Left colon (tissue), 2 donors: ENCODE measurements at regions not wholly inside any gene's neighbourhood (a gene's known extent, or its start where the extent isn't known, plus 50 kb on each side); places are given as distances from the start of the nearest gene placed in this dataset.

Source experiments
- ATAC-seq: fragments of 200-7000 bp; cut with Tn5 transposase; one replicate; pipeline ENCODE4 v1.9.1; 2020; ENCODE audit warnings: mild to moderate bottlenecking, moderate library complexity
- DNase-seq, 2 donors: peaks; one replicate each; pipeline ENCODE4 v3.0.0-alpha.2; 2020
- intact Hi-C, 2 donors: fragments of 100-400 bp; cut with DNase I in 1 of 2; cut with micrococcal nuclease in 1 of 2; formaldehyde crosslinking; loops; one replicate each; pipeline versions ENCODE4 v1.11.2 to v1.14.0; 2022; cut with DNase I, micrococcal nuclease
- donor health status: DM: no; HTN: no; CAD: no.
- donor health status: DM: yes; HTN: yes; CAD: no.

- no peak for ATAC-seq
- intact Hi-C loops = no loop called here
- DNase-seq = no peak
Observed at GRCh38 chr5:54679686-54680085, 162.1 kb downstream of the SNX18 start.

GRCh38 chr5:54678737-54679136 is 161.2 kb downstream of the SNX18 start:
- ATAC-seq = no peak
- intact Hi-C loops = no loop called here
- no peak for DNase-seq

- ATAC-seq = no peak
- intact Hi-C loops = no loop called here
- no peak for DNase-seq
Observed at GRCh38 chr5:54676481-54677340, 159.2 kb downstream of the SNX18 start.

- peak; percentile 36 to 63 for DNase-seq
- peak; percentile 36 for ATAC-seq
- intact Hi-C loops = no loop called here
Observed at GRCh38 chr5:54673523-54674225, 156.1 kb downstream of the SNX18 start.

- ATAC-seq = no peak
- DNase-seq = no peak
- intact Hi-C loops = no loop called here
Observed at GRCh38 chr5:54672871-54673270, 155.3 kb downstream of the SNX18 start.

- ATAC-seq (no peak), DNase-seq (no peak)
- intact Hi-C loops = no loop called here
Observed at GRCh38 chr5:54671681-54672080, 154.1 kb downstream of the SNX18 start.

GRCh38 chr5:54671111-54671531 is 153.6 kb downstream of the SNX18 start:
- DNase-seq = no peak
- ATAC-seq = no peak
- intact Hi-C loops = no loop called here

- DNase-seq (no peak), ATAC-seq (no peak)
- intact Hi-C loops = no loop called here
Observed at GRCh38 chr5:54670281-54670680, 152.7 kb downstream of the SNX18 start.

GRCh38 chr5:54669845-54670244 is 152.3 kb downstream of the SNX18 start:
- DNase-seq (no peak), ATAC-seq (no peak)

GRCh38 chr5:54669285-54669684 is 151.7 kb downstream of the SNX18 start:
- ATAC-seq (no peak), DNase-seq (no peak)
- intact Hi-C loops = no loop called here

More at GRCh38 chr5:54669845-54670244, 152.3 kb downstream of the SNX18 start:
- intact Hi-C loops = no loop called here

GRCh38 chr5:54668096-54668495 is 150.5 kb downstream of the SNX18 start:
- DNase-seq = no peak
- ATAC-seq = no peak
- intact Hi-C loops = no loop called here

- ATAC-seq = no peak
- no peak for DNase-seq
- intact Hi-C loops = no loop called here
Observed at GRCh38 chr5:54667136-54667535, 149.6 kb downstream of the SNX18 start.

- intact Hi-C loops = no loop called here
- ATAC-seq (no peak), DNase-seq (no peak)
Observed at GRCh38 chr5:54663866-54664265, 146.3 kb downstream of the SNX18 start.

GRCh38 chr5:54661111-54661510 is 143.6 kb downstream of the SNX18 start:
- ATAC-seq (no peak), DNase-seq (no peak)
- intact Hi-C loops = no loop called here

- ATAC-seq = no peak
- no peak for DNase-seq
- intact Hi-C loops = no loop called here
Observed at GRCh38 chr5:54659700-54660131, 142.2 kb downstream of the SNX18 start.

GRCh38 chr5:54658010-54658409 is 140.5 kb downstream of the SNX18 start:
- intact Hi-C loops = no loop called here

GRCh38 chr5:54656261-54656728 is 138.7 kb downstream of the SNX18 start:
- ATAC-seq (no peak), DNase-seq (no peak)
- intact Hi-C loops = no loop called here

More at GRCh38 chr5:54658010-54658409, 140.5 kb downstream of the SNX18 start:
- ATAC-seq = no peak
- DNase-seq = no peak

GRCh38 chr5:54655761-54656160 is 138.2 kb downstream of the SNX18 start:
- intact Hi-C loops = no loop called here
- ATAC-seq (no peak), DNase-seq (no peak)

- ATAC-seq (no peak), DNase-seq (no peak)
- intact Hi-C loops = no loop called here
Observed at GRCh38 chr5:54655266-54655665, 137.7 kb downstream of the SNX18 start.

GRCh38 chr5:54653956-54654614 is 136.5 kb downstream of the SNX18 start:
- ATAC-seq = no peak
- intact Hi-C loops = no loop called here
- DNase-seq = no peak
